CD1c-positive myeloid dendritic cell (primary cell): ENCODE measurements at regions not wholly inside any gene's neighbourhood (a gene's known extent, or its start where the extent isn't known, plus 50 kb on each side); places are given as distances from the start of the nearest gene placed in this dataset.
"Not testable (repeated sequence)": the region's sequence is repeated elsewhere in the genome, so short reads cannot be mapped to it uniquely, and the experiment has no call there.

Source experiments
- DNase-seq: peaks from one replicate; pipeline ENCODE4 v3.0.0-alpha.2; 2016; ENCODE audit errors: extremely low spot score

DNA sequence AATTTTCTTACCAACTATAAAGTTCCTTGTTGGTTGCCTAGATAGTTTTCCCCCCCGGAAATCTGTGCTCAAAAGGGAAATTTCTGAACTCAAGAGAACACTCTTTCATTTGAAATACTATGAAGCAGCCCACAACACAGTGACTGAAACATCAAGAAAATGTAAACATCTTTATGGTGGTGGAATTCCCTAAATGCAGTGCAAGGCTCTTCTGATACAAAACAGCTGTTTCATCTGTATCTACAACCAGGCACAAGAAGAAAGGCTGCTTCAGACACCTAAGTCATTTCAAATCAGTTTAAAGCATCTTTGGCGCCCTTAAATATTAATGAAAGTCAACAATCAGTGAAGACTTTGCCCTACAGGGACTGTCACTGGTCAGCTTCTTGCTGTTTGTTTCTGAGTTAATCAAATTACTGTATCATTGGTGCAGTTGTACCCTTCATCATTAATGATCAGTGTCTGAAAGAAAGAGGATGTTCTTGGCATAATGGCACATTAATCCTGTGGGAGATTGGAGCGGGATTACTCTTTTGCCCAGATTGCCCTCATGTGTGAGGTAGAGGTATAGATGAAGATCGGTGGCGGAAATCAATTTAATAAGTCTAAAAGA is 947.0 kb downstream of the NR2F1-AS1 start:
- no peak for DNase-seq

DNA sequence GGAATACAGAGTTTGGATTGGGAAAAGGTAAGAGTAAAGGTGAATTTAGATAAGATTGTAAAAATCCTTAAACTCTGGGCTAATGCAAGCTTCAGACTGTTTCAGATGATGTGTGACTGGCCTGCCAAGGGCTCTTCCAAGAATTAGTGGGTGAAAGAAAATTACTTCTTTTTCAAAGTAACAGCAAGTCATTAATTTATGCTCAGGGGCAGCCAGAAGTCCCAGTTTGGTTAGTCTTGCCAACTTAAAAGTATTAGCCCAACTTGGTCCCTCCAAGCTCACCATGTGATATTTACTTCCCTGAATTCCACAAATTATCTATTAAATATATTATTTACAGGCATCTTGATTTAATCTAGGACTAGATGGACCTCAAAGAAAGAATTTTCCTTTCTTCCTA is 947.8 kb downstream of the NR2F1-AS1 start:
- no peak for DNase-seq

DNA sequence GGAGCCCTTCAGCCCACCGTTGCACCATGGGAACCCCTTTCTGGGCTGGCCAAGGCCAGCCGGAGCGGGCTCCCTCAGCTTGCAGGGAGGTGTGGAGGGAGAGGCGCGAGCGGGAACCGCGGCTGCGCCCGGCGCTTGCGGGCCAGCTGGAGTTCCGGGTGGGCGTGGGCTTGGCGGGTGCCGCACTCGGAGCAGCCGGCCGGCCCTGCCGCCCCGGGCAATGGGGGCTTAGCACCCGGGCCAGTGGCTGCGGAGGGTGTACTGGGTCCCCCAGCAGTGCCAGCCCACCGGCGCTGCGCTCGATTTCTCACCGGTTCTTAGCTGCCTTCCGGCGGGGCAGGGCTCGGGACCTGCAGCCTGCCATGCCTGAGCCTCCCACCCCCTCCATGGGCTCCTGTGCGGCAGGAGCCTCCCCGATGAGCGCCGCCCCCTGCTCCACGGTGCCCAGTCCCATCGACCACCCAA is 949.8 kb downstream of the NR2F1-AS1 start:
- not testable (repeated sequence) for DNase-seq

- DNase-seq = no peak
Observed at GRCh38 chr5:92629574-92629973, 951.4 kb downstream of the NR2F1-AS1 start.

DNA sequence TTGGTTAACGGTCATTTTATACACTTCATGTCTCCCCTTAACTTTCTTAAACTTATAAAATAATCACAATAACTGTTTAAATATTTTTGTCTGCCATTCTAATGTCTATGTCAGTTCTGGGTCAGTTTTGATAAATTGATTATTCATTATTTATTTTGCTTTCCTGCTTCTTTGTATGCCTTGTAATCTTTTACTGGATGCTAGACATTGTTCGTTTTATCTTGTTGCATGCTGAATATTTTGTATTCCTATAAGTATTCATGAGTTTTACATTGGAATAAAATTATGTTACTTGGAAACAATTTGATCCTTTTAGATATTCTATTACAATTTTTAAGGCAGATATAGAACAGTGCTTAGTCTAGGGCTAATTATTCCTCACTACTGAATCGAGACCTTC is 952.0 kb downstream of the NR2F1-AS1 start:
- no peak for DNase-seq

GRCh38 chr5:92627186-92627585 is 953.8 kb downstream of the NR2F1-AS1 start:
- DNase-seq = no peak

GRCh38 chr5:92616085-92616484 is 964.9 kb downstream of the NR2F1-AS1 start:
- no peak for DNase-seq

DNA sequence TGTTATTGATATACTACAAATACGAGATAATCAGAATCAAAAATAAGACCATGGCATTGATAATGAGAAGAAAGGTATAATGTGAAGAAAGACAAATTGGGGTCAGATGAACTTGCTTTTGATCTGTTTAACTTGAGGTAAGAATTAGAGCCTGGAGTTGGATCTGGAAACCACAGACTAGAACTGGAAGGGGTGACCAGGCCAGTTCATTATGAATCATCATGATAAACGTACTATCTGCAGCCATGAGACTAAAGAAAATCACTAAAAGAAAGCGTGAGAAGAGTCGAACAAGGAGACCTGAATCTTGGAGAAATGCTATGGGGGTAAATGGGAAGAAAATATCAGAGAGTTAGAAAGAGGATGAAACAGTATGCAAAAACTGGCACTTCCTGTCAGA is 967.5 kb downstream of the NR2F1-AS1 start:
- no peak for DNase-seq

GRCh38 chr5:92610435-92610834 is 970.6 kb downstream of the NR2F1-AS1 start:
- not testable (repeated sequence) for DNase-seq

DNA sequence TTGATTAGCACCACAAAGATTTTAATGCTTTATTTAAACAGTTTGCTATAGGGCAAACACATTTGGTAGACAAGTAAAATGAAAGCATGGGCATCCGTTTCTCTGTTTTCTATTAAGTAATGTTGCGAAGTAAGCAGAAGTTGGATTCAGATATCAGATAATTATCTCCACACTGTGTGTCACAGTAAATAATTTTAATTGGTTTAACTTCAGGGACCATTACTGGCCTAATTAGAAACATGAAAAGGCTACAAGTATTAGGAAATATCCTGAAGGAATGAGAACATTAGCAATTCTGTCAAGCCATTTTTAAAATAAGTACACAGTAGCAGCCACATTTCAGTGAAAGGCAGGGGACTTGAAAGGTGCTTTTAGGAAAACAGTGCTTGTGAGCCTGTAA is 975.4 kb downstream of the NR2F1-AS1 start:
- DNase-seq = no peak

DNA sequence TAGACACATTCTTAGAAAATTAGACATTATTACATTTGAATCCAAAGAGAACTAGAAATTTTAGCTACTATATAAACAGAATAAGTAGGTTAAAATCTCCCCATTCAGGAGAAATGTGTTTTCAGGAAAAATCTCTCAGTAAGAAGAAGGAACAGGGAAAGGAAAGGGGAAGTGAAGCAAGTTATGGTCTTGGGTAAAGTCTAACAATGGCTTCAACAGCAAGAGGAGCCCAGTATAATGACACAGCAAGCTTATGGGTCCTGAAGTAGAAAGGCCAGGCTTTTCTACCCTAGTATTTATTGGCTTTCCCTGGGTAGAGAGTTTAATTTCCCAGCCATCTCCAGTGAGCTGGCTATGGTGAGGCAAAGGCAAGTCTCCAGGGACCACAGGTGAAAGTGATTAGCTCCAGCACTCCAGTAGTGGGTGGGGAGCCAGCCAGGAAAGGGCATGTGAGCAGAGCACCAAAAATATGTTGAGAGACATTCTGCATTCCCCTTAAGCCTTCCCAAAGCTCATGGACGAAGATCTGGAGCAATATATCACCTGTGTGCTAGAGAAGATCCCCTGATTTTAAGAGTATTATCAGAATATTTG is 981.7 kb downstream of the NR2F1-AS1 start:
- no peak for DNase-seq

GRCh38 chr5:92594031-92594430 is 987.0 kb downstream of the NR2F1-AS1 start:
- no peak for DNase-seq

DNA sequence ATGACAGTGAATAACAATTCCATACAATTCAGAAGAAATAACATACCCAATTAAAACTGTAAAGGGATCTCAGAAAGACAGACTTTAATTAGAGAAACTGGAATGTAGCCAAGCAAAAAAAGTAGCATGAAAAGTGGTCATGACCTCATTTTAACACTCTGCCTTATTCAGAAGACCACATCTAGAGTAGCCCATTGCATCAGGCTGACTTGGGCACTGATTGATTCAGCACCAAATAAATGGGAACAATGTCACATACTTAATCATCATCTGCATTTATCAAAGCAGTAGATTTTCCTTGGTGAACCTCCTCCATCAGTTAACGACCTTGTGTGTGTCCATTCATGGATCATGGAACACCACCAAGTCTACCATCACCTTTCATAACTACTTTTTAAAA is 992.1 kb downstream of the NR2F1-AS1 start:
- DNase-seq = no peak

GRCh38 chr5:92581690-92582089 is 999.3 kb downstream of the NR2F1-AS1 start:
- no peak for DNase-seq

- DNase-seq = no peak
Observed at GRCh38 chr5:92581249-92581648, 999.8 kb downstream of the NR2F1-AS1 start.

GRCh38 chr5:92580814-92581213 is 1000.2 kb downstream of the NR2F1-AS1 start:
- no peak for DNase-seq

DNA sequence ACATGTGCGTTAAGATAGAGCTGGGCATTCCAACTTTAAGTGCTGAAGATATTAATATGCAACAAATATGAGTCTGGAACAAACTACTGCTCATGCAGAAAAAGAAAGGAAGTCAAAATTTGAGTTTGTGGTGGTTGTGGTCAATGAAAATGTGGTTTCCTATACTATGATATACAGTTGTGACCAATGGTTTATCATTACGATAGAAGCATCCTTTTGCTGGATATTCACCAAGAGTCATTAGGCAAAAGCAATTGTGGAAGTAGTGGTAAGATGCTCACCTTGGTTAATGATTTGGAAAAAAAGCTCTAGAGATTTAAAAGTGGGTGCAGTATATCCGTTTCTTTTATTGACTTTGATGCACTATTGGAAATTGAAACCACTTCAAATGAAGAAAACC is 1007.0 kb downstream of the NR2F1-AS1 start:
- DNase-seq = no peak

DNA sequence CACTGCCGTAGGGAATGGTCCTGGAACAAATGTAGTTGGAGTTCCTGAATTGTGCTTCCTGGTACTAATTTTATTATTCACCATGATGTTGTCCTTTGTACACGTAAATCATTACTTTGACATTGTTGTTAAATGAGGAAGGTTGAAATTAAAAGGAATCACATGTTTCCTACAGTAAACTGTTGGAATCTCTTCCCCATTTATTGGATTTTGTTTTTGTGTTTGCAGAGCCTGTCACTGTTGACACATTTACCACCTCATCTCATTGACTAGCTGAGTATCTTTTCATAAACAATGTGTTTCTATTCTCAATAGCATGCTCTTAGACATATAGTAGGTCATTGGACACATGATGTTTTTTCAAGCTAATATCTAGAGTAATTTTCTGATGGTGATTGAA is 1012.5 kb downstream of the NR2F1-AS1 start:
- no peak for DNase-seq

DNA sequence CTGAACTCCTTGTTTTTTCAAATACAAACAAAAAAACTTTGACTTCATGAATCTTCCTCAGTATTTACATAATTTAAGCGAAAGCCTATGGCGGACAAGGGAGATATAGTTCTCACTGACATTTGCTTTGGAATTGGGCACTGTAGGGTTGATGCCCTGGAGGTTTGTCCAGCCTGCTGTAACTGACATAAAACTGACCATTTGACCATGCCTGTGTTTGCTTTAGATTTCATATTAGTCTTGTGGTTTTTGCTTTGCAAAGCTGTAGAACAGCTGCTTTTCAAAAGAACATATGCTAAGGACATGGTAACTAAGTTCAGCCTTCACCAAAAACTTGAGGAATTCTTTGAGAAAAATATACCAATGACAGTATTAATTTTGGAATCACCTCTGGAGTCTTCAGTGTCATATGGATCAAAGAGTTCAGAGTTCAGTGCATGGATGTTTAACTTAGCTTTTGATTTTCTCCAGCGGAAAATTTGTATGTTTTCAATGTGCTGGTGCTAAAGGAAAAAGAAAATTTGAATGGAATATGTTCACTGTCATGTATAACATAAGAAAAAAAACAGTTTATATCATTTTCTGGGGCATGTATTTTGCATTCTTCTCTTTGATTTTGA is 1013.1 kb downstream of the NR2F1-AS1 start:
- DNase-seq = no peak

- no peak for DNase-seq
Observed at GRCh38 chr5:92566113-92566786, 1014.8 kb downstream of the NR2F1-AS1 start.

DNA sequence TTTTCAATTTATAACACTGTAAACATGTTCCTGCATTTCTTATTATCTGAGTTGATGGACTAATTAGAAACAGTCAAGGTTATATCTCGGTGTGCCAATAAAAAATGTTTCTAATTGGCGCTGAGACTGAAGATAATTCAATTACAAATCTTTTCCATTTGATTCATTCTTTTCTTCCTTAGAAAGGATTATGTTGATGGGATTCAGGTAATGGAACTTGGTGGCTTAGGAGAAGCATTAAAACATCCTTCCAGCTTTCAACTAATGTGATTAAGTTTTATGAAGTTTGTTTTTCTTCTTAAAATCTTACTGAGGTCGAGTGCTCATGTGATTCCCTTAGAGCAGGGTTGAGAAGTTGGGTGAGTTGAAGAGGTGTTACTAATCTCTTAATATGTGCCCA is 1015.3 kb downstream of the NR2F1-AS1 start:
- DNase-seq = no peak

- DNase-seq = no peak
Observed at GRCh38 chr5:92562065-92562464, 1019.0 kb downstream of the NR2F1-AS1 start.

- DNase-seq = no peak
Observed at GRCh38 chr5:92561411-92561959, 1019.5 kb downstream of the NR2F1-AS1 start.
